PC-9 (cell line): ENCODE measurements at regions not wholly inside any gene's neighbourhood (a gene's known extent, or its start where the extent isn't known, plus 50 kb on each side); places are given as distances from the start of the nearest gene placed in this dataset.
"Not testable (repeated sequence)": the region's sequence is repeated elsewhere in the genome, so short reads cannot be mapped to it uniquely, and the experiment has no call there.

Experiments
- CTCF ChIP-seq: fragments of 200-600 bp; sonication (generic); conservative IDR thresholded peaks from 2 replicates; pipeline ENCODE4 v1.6.1; 2017; ENCODE audit warnings: mixed run types, antibody characterized with exemption, mild to moderate bottlenecking, moderate library complexity
- EZH2 ChIP-seq: fragments of 200-600 bp; sonication (generic); IDR thresholded peaks from 2 replicates; pipeline ENCODE4 v1.8.0; 2017; ENCODE audit warnings: antibody characterized with exemption, low read depth

GRCh38 chr2:241969182-241969581, 99.7 kb downstream of the RTP5 start:
- TF ChIP-seq CTCF, EZH2: not testable (repeated sequence)
